ENCODE measurements at regions not wholly inside any gene's neighbourhood (a gene's known extent, or its start where the extent isn't known, plus 50 kb on each side); places are given as distances from the start of the nearest gene placed in this dataset.

DNA sequence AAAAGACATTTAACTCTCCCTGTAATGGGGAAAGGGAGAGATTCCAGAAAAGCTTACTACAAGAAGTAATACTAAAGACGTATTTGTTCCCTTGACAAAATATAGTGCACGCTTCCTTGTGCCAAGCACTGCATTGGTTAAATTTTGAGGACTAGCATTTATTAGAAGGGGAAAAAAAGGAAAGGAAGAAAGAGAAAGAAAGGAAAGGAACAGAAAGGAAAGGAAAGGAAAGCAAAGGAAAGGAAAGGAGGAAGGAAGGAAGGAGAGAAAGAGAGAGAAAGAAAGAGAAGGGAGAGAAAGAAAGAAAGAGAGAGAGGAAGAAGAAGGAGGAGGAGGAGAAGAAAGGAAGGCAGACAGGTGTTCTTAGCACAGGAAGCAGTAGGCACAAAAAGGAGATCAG lies 110.1 kb upstream of the CDH6 start:
- H3K27ac ChIP-seq (replicated peaks) = no peak overlapping the region
- TF ChIP-seq SPI1 (IDR thresholded peaks at IDR 0.05; ENCODE audit: borderline replicate concordance, low read depth) (no peak), GABPA (IDR thresholded peaks at IDR 0.05; ENCODE audit: low read depth) (no peak), POLR2AphosphoS5 (IDR thresholded peaks at IDR 0.05; ENCODE audit: low read depth) (no peak)
- TF ChIP-seq, protein P1, sequence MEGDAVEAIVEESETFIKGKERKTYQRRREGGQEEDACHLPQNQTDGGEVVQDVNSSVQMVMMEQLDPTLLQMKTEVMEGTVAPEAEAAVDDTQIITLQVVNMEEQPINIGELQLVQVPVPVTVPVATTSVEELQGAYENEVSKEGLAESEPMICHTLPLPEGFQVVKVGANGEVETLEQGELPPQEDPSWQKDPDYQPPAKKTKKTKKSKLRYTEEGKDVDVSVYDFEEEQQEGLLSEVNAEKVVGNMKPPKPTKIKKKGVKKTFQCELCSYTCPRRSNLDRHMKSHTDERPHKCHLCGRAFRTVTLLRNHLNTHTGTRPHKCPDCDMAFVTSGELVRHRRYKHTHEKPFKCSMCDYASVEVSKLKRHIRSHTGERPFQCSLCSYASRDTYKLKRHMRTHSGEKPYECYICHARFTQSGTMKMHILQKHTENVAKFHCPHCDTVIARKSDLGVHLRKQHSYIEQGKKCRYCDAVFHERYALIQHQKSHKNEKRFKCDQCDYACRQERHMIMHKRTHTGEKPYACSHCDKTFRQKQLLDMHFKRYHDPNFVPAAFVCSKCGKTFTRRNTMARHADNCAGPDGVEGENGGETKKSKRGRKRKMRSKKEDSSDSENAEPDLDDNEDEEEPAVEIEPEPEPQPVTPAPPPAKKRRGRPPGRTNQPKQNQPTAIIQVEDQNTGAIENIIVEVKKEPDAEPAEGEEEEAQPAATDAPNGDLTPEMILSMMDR (IDR thresholded peaks at IDR 0.05; ENCODE audit: insufficient read depth, low read length) = no peak
- TF ChIP-seq, protein P2, sequence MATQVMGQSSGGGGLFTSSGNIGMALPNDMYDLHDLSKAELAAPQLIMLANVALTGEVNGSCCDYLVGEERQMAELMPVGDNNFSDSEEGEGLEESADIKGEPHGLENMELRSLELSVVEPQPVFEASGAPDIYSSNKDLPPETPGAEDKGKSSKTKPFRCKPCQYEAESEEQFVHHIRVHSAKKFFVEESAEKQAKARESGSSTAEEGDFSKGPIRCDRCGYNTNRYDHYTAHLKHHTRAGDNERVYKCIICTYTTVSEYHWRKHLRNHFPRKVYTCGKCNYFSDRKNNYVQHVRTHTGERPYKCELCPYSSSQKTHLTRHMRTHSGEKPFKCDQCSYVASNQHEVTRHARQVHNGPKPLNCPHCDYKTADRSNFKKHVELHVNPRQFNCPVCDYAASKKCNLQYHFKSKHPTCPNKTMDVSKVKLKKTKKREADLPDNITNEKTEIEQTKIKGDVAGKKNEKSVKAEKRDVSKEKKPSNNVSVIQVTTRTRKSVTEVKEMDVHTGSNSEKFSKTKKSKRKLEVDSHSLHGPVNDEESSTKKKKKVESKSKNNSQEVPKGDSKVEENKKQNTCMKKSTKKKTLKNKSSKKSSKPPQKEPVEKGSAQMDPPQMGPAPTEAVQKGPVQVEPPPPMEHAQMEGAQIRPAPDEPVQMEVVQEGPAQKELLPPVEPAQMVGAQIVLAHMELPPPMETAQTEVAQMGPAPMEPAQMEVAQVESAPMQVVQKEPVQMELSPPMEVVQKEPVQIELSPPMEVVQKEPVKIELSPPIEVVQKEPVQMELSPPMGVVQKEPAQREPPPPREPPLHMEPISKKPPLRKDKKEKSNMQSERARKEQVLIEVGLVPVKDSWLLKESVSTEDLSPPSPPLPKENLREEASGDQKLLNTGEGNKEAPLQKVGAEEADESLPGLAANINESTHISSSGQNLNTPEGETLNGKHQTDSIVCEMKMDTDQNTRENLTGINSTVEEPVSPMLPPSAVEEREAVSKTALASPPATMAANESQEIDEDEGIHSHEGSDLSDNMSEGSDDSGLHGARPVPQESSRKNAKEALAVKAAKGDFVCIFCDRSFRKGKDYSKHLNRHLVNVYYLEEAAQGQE (IDR thresholded peaks at IDR 0.05; ENCODE audit: insufficient replicate concordance, low read depth) = no peak
- H3K27me3 ChIP-seq (ENCODE audit: insufficient read depth, poor library complexity, severe bottlenecking) = no peaks in the 10 kb centered on the region
- no peak overlapping the region for H3K4me3 ChIP-seq (replicated peaks; ENCODE audit: insufficient read depth, low read length)
- DNase-seq (ENCODE audit: low read depth in 1 of 2, low spot score in 1 of 2) = no peak

DNA sequence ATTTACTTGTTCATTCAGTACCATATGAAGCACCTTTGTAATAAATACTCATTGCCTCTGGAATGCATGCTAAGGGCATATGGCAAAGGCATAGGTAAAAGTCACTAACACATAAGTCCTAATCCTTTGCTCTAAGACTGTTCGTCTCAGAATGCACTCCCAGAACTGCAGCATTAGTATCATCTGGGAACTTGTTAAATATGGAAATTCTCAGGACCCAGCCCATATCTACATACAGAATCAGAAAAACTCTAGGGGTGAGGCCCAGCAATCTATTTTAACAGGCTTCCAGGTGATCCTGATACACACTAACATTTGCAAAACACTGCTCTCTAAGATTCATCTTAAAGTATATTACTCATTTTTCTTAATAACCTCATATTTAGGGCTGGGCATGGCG lies 113.8 kb upstream of the CDH6 start:
- Histone ChIP-seq H3K27me3 (ENCODE audit: insufficient read depth, poor library complexity, severe bottlenecking) (no peaks in the 10 kb centered on the region), H3K27ac (replicated peaks) (no peak overlapping the region), H3K4me3 (replicated peaks; ENCODE audit: insufficient read depth, low read length) (no peak overlapping the region)
- TF ChIP-seq GABPA (IDR thresholded peaks at IDR 0.05; ENCODE audit: low read depth) (no peak), POLR2AphosphoS5 (IDR thresholded peaks at IDR 0.05; ENCODE audit: low read depth) (no peak), SPI1 (IDR thresholded peaks at IDR 0.05; ENCODE audit: borderline replicate concordance, low read depth) (no peak)
- TF ChIP-seq, protein P1 (IDR thresholded peaks at IDR 0.05; ENCODE audit: insufficient read depth, low read length) = no peak
- TF ChIP-seq, protein P2 (IDR thresholded peaks at IDR 0.05; ENCODE audit: insufficient replicate concordance, low read depth) = no peak
- DNase-seq (ENCODE audit: low read depth in 1 of 2, low spot score in 1 of 2) = no peak

DNA sequence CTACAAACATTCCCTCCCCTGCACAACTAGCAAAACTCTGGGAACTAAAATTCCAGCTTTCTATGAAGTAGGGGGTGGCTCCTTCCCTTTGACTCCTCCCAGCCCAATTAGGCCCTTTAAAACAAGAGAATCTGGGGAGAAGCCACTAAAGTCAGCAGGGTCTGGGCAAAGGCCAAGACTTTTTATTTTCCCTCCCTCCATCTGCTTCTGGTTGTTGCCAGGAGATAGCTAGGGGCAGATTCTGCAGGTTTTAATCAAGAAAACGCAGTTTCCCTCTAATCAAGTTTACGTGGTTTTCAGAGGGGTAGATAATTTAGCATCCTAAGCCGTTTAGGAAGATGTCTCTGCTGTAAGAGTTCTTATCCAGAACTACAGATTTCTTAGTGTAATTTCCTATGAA lies 114.5 kb upstream of the CDH6 start:
- Histone ChIP-seq H3K27ac (replicated peaks) (no peak overlapping the region), H3K4me3 (replicated peaks; ENCODE audit: insufficient read depth, low read length) (no peak overlapping the region), H3K27me3 (ENCODE audit: insufficient read depth, poor library complexity, severe bottlenecking) (no peaks in the 10 kb centered on the region)
- DNase-seq (ENCODE audit: low read depth in 1 of 2, low spot score in 1 of 2) = no peak
- TF ChIP-seq POLR2AphosphoS5 (IDR thresholded peaks at IDR 0.05; ENCODE audit: low read depth) = no peak
- TF ChIP-seq, protein P2 (IDR thresholded peaks at IDR 0.05; ENCODE audit: insufficient replicate concordance, low read depth) = no peak

DNA sequence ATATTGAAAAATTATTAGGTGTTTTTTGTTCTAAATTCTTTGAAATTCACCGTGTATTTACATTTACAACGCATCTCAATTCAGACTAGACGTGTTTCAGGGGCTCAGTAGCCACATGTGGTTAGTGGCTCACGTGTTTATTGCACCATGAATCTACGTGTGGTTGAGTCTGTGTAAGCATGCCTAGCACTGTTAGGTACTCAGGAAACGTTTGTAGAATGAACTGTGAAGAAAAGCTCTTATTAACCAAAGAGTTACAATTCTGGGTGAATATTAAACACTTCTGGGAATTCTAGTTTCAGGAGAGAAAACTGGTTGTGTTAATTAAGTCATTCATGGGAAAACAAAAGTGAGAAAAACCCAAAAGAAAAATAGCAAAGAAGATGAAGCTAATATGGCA lies 117.5 kb upstream of the CDH6 start:
- no peak overlapping the region for H3K27ac ChIP-seq (replicated peaks)
- no peaks in the 10 kb centered on the region for H3K27me3 ChIP-seq (ENCODE audit: insufficient read depth, poor library complexity, severe bottlenecking)
- TF ChIP-seq, protein P1 (IDR thresholded peaks at IDR 0.05; ENCODE audit: insufficient read depth, low read length) = no peak
- TF ChIP-seq SPI1 (IDR thresholded peaks at IDR 0.05; ENCODE audit: borderline replicate concordance, low read depth) (no peak), GABPA (IDR thresholded peaks at IDR 0.05; ENCODE audit: low read depth) (no peak), POLR2AphosphoS5 (IDR thresholded peaks at IDR 0.05; ENCODE audit: low read depth) (no peak)
- TF ChIP-seq, protein P2 (IDR thresholded peaks at IDR 0.05; ENCODE audit: insufficient replicate concordance, low read depth) = no peak
- H3K4me3 ChIP-seq (replicated peaks; ENCODE audit: insufficient read depth, low read length) = no peak overlapping the region
- DNase-seq (ENCODE audit: low read depth in 1 of 2, low spot score in 1 of 2) = no peak

Measured in HL-60 (cell line).